ENCODE measurements at regions not wholly inside any gene's neighbourhood (a gene's known extent, or its start where the extent isn't known, plus 50 kb on each side); places are given as distances from the start of the nearest gene placed in this dataset.

GRCh38 chr10:20369863-20370736, 527.0 kb downstream of the NEBL start:
- Histone ChIP-seq H3K9me3 (no peaks in the 10 kb centered on the region), H3K4me3 (no peak overlapping the region), H3K36me3 (no peaks in the 10 kb centered on the region), H3K27me3 (no peaks in the 10 kb centered on the region), H3K4me1 (no peaks in the 10 kb centered on the region), H3K27ac (peak overlapping the region in 1 of 4 donors; percentile 2)
- DNase-seq, result peak; percentile 29
- intact Hi-C loops (cut with DNase I; ENCODE audit: low total_unique reads) (no loop called here), in situ Hi-C loops (cut with MboI; ENCODE audit: low pct_ligation_motif_present in 1 of 4, low pct_unique_long_range_greater_than_20kb in 1 of 4, low sequenced_read_pairs in 3 of 4) (no loop called here)
- 72 to 77% methylated on average over 5 to 9 of the region's 9 CpGs for whole genome bisulfite sequencing, 2 donors (ENCODE audit: low coverage in 1 of 2)
- TF ChIP-seq POLR2AphosphoS5 (IDR thresholded peaks at IDR 0.05) (no peak), POLR2A (IDR thresholded peaks at IDR 0.05) (no peak), CTCF (IDR thresholded peaks at IDR 0.05) (no peak), EP300 (IDR thresholded peaks at IDR 0.05; ENCODE audit: low read depth) (no peak)

DNA sequence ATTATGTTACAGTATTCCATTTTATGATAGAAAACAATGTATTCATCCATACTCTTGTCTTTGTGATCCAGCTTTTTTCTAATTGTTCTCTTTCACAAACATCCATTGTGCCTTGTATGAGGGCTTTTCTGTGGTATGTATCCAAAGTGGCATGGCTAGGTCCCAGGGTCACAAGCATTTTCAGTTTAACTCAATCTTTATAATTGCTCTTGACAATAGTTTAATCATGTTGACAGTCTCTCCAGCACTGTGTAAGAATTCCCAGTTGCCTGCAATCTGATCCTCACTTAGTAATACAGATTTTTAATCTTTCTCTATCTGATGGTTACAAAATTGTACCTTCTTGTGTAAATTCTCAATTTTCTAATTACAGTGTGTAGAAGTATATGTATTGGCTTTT, 533.4 kb downstream of the NEBL start:
- TF ChIP-seq POLR2A (IDR thresholded peaks at IDR 0.05) (no peak), POLR2AphosphoS5 (IDR thresholded peaks at IDR 0.05) (no peak), CTCF (IDR thresholded peaks at IDR 0.05) (no peak), EP300 (IDR thresholded peaks at IDR 0.05; ENCODE audit: low read depth) (no peak)
- Histone ChIP-seq H3K4me3 (no peak overlapping the region), H3K36me3 (no peaks in the 10 kb centered on the region), H3K27me3 (no peaks in the 10 kb centered on the region), H3K27ac (no peak overlapping the region), H3K9me3 (no peaks in the 10 kb centered on the region), H3K4me1 (no peaks in the 10 kb centered on the region)
- intact Hi-C loops (cut with DNase I; ENCODE audit: low total_unique reads), result no loop called here
- in situ Hi-C loops (cut with MboI; ENCODE audit: low pct_ligation_motif_present in 1 of 4, low pct_unique_long_range_greater_than_20kb in 1 of 4, low sequenced_read_pairs in 3 of 4), result no loop called here
- DNase-seq, result no peak

- H3K4me1 ChIP-seq, result no peaks in the 10 kb centered on the region
- WGBS, 2 donors (ENCODE audit: low coverage in 1 of 2), result 67 to 71% methylated on average over 3 to 4 of the region's 4 CpGs
- DNase-seq, result no peak
- in situ Hi-C loops (cut with MboI; ENCODE audit: low pct_ligation_motif_present in 1 of 4, low pct_unique_long_range_greater_than_20kb in 1 of 4, low sequenced_read_pairs in 3 of 4), result no loop called here
- no peak for TF ChIP-seq CTCF (IDR thresholded peaks at IDR 0.05)
- no peak for TF ChIP-seq POLR2A (IDR thresholded peaks at IDR 0.05)
- no peak for TF ChIP-seq EP300 (IDR thresholded peaks at IDR 0.05; ENCODE audit: low read depth)
- no peak for TF ChIP-seq POLR2AphosphoS5 (IDR thresholded peaks at IDR 0.05)
- no peak overlapping the region for H3K4me3 ChIP-seq
- H3K9me3 ChIP-seq, result no peaks in the 10 kb centered on the region
- H3K36me3 ChIP-seq, result no peaks in the 10 kb centered on the region
- no peaks in the 10 kb centered on the region for H3K27me3 ChIP-seq
- intact Hi-C loops (cut with DNase I; ENCODE audit: low total_unique reads), result no loop called here
- no peak overlapping the region for H3K27ac ChIP-seq
Observed at GRCh38 chr10:20355915-20356314, 539.7 kb downstream of the PLXDC2 start.

DNA sequence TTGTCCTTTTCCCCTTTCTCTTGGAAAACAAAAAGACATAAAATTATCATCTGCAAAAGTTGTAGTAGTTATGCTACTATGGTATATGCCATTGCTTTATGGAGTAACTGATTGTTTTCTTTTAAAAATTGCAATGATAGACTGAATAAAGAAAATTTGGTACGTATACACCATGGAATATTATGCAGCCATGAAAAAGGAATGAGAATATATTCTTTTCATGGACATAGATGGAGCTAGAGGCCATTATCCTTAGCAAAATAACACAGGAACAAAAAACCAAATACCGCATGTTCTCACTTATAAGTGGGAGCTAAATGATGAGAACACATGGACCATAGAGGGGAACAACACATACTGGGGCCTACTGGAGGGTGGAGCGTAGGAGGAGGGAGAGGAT, 538.8 kb downstream of the PLXDC2 start:
- WGBS, 2 donors (ENCODE audit: low coverage in 1 of 2), result 62 to 73% methylated on average over 3 of the region's 3 CpGs
- no peaks in the 10 kb centered on the region for H3K27me3 ChIP-seq
- in situ Hi-C loops (cut with MboI; ENCODE audit: low pct_ligation_motif_present in 1 of 4, low pct_unique_long_range_greater_than_20kb in 1 of 4, low sequenced_read_pairs in 3 of 4) (no loop called here), intact Hi-C loops (cut with DNase I; ENCODE audit: low total_unique reads) (no loop called here)
- no peaks in the 10 kb centered on the region for H3K36me3 ChIP-seq
- H3K27ac ChIP-seq, result no peak overlapping the region
- no peaks in the 10 kb centered on the region for H3K4me1 ChIP-seq
- DNase-seq, result no peak
- H3K4me3 ChIP-seq, result no peak overlapping the region
- no peaks in the 10 kb centered on the region for H3K9me3 ChIP-seq
- TF ChIP-seq POLR2AphosphoS5 (IDR thresholded peaks at IDR 0.05), result no peak
- TF ChIP-seq EP300 (IDR thresholded peaks at IDR 0.05; ENCODE audit: low read depth), result no peak
- no peak for TF ChIP-seq CTCF (IDR thresholded peaks at IDR 0.05)
- no peak for TF ChIP-seq POLR2A (IDR thresholded peaks at IDR 0.05)
